GM21576 (cell line): ENCODE measurements at regions not wholly inside any gene's neighbourhood (a gene's known extent, or its start where the extent isn't known, plus 50 kb on each side); places are given as distances from the start of the nearest gene placed in this dataset.

Source experiments
- ATAC-seq: cut with Tn5 transposase; IDR thresholded peaks from one replicate; pipeline ENCODE4 v1.9.1; 2021; ENCODE audit warnings: mild to moderate bottlenecking, moderate library complexity; ENCODE audit not compliant: unreplicated experiment

GRCh38 chr21:26412885-26413284 lies 160.2 kb downstream of the CYYR1 start:
- no peak for ATAC-seq

GRCh38 chr21:26409735-26410134 lies 163.4 kb downstream of the CYYR1 start:
- ATAC-seq = no peak

GRCh38 chr21:26408511-26408910 lies 164.6 kb downstream of the CYYR1 start:
- ATAC-seq = no peak

GRCh38 chr21:26406526-26406925 lies 166.6 kb downstream of the CYYR1 start:
- ATAC-seq = no peak

GRCh38 chr21:26405735-26406361 lies 167.2 kb downstream of the CYYR1 start:
- no peak for ATAC-seq

GRCh38 chr21:26405071-26405470 lies 168.0 kb downstream of the CYYR1 start:
- ATAC-seq = no peak

- ATAC-seq = no peak
Observed at GRCh38 chr21:26404288-26404687, 168.8 kb downstream of the CYYR1 start.

- no peak for ATAC-seq
Observed at GRCh38 chr21:26403321-26403720, 169.8 kb downstream of the CYYR1 start.

- no peak for ATAC-seq
Observed at GRCh38 chr21:26397545-26397944, 175.5 kb downstream of the CYYR1 start.

GRCh38 chr21:26394341-26394740 lies 178.7 kb downstream of the CYYR1 start:
- no peak for ATAC-seq

- ATAC-seq = no peak
Observed at GRCh38 chr21:26391166-26391565, 181.9 kb downstream of the CYYR1 start.

- ATAC-seq = peak; percentile 75
Observed at GRCh38 chr21:26389971-26390641, 183.0 kb downstream of the CYYR1 start.

- no peak for ATAC-seq
Observed at GRCh38 chr21:26388731-26389231, 184.3 kb downstream of the CYYR1 start.

GRCh38 chr21:26385721-26386120 lies 187.4 kb downstream of the CYYR1 start:
- ATAC-seq = no peak

GRCh38 chr21:26379561-26379960 lies 193.5 kb downstream of the CYYR1 start:
- no peak for ATAC-seq

GRCh38 chr21:26377111-26377694 lies 195.9 kb downstream of the CYYR1 start:
- ATAC-seq = no peak

- ATAC-seq = no peak
Observed at GRCh38 chr21:26374817-26375216, 198.3 kb downstream of the CYYR1 start.

GRCh38 chr21:26368591-26369320 lies 198.2 kb upstream of the APP start:
- no peak for ATAC-seq

- ATAC-seq = no peak
Observed at GRCh38 chr21:26366781-26367180, 196.2 kb upstream of the APP start.

GRCh38 chr21:26365849-26366248 lies 195.3 kb upstream of the APP start:
- no peak for ATAC-seq

- ATAC-seq = no peak
Observed at GRCh38 chr21:26351661-26352060, 181.1 kb upstream of the APP start.

- no peak for ATAC-seq
Observed at GRCh38 chr21:26332867-26333266, 162.3 kb upstream of the APP start.
